ENCODE measurements at regions not wholly inside any gene's neighbourhood (a gene's known extent, or its start where the extent isn't known, plus 50 kb on each side); places are given as distances from the start of the nearest gene placed in this dataset.

DNA sequence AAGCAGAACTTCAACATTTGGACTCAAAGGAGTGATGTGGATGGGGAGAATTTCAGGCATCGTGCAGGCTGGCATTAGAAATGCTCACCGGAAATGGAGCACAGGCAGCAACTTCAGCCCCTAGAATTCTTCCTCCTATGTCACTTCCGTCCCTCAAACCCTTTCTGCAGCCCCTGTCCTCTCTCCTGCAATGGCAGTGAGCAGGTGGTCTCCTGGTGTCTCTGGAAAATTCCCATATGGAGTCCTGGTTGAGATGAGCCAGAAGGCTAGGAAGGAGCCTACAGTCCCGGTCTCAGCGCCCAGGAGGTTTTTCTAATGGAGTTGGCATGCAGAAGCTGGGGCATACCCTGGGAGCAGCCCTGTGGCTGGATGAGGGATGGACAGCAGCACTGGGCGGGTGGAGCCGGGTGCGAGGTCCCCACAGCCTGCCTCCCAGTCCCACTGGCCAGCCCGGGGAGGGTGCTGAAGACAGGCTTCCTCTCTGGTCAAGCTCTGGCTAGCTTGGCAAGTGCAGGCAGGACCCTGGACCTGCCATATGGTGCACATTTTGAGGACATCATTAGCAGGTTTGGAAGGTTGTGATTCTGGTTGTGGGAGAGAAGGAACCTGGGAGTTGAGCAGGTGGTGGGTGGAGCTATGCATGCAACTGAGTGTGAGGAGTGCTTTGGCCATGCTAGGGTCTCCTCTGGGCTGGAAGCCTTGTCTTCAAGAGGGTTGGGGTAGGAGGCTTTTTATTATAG is 59.8 kb upstream of the B3GAT1 start:
- no peak for DNase-seq (ENCODE audit: low read depth)

DNA sequence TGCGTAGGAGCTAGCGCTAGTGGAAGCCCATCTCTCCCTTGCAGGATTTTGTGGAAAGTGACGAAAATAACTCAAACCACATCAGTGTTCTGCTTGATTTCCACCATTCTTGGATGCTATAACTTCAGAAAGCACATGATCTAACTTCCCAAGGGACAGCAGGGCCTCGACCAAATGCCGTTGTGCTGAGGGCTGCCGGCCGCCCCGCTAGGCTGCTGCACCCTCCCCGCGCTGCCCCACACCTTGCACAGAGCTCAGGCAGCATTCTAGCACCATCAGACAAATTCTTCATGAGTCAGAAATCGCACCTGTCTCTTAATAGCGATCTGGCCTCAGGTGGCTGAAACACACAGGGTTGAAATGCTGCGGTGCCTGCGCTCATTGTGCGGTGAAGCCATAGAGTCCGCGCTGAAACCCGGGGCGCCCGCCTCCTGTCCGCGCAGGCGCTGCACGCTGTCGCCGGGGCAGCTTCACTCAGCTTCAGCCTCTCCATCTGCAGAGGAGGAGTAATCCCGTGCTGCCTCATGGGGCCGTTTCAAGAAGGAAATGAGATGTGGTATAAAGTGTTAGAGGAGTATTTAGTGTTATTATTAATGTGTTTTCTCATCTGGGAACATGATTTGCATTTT is 59.2 kb upstream of the B3GAT1 start:
- no peak for DNase-seq (ENCODE audit: low read depth)

DNA sequence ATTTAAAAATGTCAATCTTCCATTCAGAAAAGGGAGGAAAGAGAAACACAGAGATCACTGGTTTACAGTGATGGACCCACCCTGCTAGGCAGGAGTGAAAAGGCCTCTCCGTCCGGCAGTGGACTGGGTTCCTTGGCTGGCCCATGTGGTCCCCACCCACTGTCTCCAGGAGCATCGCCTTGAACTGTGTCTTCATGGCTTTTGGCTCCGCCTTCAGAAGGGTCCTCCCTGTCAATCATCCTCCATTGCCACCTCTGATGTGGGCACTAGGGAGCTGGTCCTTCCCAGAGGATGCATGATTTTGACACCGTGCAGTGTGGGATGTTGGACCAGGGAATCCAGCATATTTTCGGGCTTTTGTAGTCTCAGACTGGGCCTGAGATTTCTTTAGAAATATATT is 58.2 kb upstream of the B3GAT1 start:
- DNase-seq (ENCODE audit: low read depth): no peak

DNA sequence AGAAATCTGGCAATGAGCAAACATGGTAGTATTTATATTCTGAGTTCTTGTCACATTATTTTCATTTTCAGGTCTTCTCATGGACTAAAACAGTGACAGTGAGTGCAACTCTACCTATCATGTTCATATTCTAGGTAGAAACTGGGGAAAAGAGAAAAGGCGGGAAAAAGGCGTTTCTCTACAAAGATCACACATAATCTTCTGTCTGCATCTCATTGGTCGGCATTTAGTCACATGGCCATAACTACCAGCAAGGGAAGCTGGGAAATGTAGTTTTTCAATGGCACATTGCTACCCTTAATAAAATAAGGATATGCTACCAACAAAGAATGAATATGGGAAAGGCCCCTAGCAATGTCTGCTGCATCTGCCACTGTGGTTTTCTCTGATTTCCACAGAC is 57.6 kb upstream of the B3GAT1 start:
- DNase-seq (ENCODE audit: low read depth): peak; percentile 1

DNA sequence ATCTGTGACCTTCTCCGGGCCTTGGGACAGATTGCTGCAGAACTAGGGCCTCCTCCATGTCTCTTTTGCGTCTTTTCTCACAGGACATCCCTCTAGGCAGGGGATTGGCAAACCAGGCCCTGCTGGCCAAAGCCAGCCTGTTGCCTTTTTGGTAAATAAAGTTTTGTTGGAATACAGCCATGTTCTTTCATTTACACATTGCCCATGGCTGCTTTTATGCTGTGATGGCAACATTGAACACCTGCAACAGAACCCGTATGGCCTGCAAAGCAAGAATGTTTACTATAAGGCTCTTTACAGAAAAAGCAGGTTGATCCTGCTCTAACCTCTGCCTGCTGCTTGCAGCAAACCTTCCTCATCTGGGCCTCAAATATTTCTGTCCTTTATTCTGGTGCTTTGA is 56.8 kb upstream of the B3GAT1 start:
- DNase-seq (ENCODE audit: low read depth): no peak

DNA sequence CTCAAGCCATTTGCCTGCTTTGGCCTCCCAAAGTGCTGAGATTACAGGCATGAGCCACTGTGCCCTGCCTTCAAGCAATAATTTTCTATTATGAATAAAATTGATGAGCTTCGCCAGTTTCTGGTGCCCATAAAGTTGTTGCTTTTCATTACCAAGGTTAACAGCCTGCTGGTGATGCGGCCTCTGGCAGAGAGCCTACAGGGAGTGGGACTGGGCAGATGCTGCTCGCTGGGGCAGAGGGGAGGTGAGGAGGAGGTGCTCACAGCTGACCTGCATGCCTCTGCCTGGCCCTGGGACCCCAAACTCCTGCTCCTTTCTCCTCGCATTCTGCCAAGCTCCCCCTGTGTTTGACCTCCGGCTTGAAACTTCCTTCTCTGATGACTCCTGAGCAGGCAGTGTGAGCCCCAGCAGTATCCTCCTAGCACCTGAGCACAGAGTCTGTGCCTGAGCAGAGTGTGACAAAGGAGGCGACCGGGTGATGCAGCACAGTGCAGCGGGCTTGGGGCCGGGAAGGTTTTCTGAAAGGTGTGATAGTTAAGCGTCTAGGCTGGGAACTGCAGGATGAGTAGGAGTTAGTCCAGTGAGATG is 56.1 kb upstream of the B3GAT1 start:
- no peak for DNase-seq (ENCODE audit: low read depth)

DNA sequence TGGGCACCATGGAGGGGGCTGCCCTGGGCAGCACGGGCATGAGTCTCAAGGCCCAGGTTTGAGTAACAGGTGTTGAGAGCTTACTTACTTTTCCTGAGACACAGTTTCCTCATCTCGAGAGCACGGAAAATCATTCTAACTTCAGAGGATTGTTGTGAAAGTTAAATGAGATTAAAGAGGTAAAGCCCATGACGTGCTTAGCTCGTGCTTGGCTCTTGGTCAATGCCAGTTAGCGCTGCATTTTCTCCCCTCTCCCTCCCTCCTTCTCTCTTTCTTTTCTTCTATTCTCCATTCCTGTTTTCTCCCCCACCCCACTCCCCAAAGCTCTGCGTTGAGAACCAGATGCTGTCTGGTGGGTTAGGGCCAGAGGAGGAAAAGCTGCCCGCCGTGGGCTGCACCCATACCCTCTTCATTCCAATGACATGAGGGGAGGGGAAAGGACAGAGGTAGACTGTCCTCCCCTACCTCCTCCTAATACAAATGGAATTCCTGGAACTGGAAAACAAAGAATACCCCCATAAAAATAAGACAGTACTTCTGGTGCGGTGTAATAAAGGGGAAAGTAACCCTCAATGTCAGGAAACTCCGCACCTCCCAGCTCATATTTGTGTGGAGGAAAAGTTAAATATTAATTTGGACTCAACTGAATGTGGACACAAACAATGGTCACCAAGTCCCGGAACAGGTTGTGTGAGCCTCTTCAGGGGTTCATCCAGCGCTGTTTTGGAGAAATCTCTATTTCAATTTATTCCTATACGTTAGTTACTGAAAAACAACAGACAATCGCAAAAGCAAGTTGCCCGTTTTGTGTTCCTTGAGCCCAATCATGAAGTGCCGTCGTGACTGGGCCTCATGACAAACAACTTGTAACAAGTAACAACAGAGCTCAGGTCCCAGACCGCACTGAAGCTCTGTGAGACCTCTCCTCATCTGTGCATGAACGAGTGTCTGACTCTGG is 54.8 kb upstream of the B3GAT1 start:
- no peak for DNase-seq (ENCODE audit: low read depth)

DNA sequence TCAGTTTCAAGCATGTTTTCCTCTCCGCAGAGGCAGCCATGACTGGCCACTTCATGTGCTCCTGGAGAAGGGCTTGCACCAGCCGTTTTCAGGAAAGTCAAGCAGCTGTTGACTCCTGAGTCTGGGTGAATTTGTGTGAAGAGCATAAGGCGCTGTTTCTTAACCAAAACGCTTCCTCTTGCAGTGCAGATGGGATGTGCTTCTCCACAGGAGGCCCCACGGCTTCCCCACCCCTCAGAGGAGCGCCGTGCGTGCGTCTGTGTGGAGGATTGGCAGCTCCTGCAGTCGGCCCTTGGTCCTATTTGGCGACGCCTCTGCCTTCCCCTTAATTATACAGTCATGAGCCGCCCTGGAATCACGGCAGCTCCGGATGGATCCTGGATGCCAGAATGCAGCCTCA is 54.1 kb upstream of the B3GAT1 start:
- DNase-seq (ENCODE audit: low read depth): no peak

DNA sequence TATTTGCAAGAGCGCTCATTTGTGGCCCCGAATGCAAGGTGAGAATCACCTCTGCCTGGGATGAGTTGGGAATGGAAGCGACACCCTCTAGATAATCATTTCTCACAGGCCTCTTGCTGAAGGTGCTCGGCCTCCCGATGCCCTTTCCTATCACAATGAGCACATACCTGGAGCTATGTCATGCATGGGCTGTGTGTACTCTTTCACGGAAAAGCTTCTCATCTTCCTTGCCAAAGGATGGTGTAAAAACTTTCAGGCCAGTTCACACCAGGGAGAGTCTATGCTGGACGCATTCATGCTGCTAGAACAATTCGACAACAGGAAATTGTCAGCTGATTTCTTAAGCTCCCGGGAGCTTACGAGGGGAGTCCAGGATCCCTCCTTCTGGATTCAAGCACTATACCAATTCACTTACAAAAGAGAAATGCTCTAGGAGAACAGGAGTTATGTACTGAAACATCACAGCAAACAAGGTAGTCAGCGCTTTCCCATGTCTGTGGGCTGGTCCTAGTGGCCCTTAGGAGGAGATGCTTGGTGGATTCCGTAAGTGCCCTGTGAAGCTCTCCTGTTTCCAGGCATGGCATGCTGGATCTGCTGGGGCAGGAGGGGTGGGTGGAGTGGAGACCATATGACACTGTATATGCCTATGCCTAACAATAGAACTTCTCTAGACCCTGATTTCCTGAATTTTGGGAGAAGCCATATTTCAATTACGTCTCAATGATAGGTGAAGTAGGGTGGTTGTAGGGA is 53.1 kb upstream of the B3GAT1 start:
- no peak for DNase-seq (ENCODE audit: low read depth)

DNA sequence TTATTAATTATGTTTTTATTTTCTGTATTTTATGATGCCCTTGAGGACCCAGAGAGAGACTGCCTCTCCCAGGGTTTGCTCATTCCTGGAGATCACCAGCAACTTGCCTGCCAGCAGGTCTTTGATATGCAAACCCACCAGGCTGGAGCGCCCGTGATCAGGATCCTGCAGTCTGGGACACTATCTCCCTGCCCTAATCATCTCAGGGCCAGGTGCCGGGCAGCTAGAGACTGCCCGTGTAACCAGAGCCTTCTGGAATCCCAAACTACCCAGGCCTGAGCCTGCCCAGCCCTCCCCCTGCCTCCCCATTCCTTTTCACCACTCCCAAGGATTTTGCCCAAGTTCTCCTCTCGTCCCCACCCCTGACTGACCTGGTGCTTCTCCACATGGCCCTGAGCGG is 52.2 kb upstream of the B3GAT1 start:
- DNase-seq (ENCODE audit: low read depth): no peak

DNA sequence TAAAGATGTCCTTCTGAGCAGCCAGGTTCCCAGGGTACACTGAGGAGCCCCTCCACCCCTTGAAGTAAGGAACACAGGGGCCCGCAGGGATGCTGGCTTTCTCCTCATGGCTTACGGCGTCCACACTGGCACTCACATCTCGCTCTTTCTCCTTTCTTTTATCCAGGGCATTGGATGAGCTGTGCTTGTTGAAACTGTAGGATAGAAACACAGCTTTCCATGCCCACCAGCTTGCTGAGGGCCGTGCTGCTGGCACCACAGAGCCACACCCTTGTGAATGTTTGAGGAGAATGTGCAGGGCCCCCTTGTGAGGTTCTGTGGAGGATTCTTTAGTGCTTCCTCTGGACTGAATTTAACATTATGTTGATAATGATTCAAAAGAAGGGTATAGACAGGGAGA is 51.7 kb upstream of the B3GAT1 start:
- DNase-seq (ENCODE audit: low read depth): no peak

All from ELR (cell line).